Neural progenitor cell (in vitro differentiated cells): ENCODE measurements at regions not wholly inside any gene's neighbourhood (a gene's known extent, or its start where the extent isn't known, plus 50 kb on each side); places are given as distances from the start of the nearest gene placed in this dataset.

ENCODE experiments used
- DNase-seq: peaks from one replicate; pipeline ENCODE4 v3.0.0-alpha.2; 2016; ENCODE audit warnings: low spot score
- H2AFZ ChIP-seq: fragments of 200-600 bp; sonication (generic); replicated peaks from 2 replicates; pipeline ENCODE4 v1.6.1; 2016; ENCODE audit warnings: antibody characterized with exemption
- H3F3A ChIP-seq: fragments of 200-600 bp; sonication (generic); 2 replicates; pipeline ENCODE4 v1.6.1; 2016; ENCODE audit warnings: antibody characterized with exemption, low read depth
- H3K27ac ChIP-seq: fragments of 200-600 bp; sonication (generic); 2 replicates; pipeline ENCODE4 v1.5.1; 2016; ENCODE audit warnings: mild to moderate bottlenecking
- H3K27me3 ChIP-seq: fragments of 200-600 bp; sonication (generic); 2 replicates; pipeline ENCODE4 v1.6.1; 2016; ENCODE audit warnings: mild to moderate bottlenecking, moderate library complexity
- H3K36me3 ChIP-seq: fragments of 200-600 bp; sonication (generic); 2 replicates; pipeline ENCODE4 v1.5.1; 2016
- H3K4me1 ChIP-seq: fragments of 200-600 bp; sonication (generic); 2 replicates; pipeline ENCODE4 v1.6.1; 2016; ENCODE audit warnings: mixed run types
- H3K4me2 ChIP-seq: fragments of 200-600 bp; sonication (generic); 2 replicates; pipeline ENCODE4 v1.6.1; 2016
- H3K4me3 ChIP-seq: fragments of 200-600 bp; sonication (generic); 2 replicates; pipeline ENCODE4 v1.5.1; 2016
- H3K79me2 ChIP-seq: fragments of 200-600 bp; sonication (generic); 2 replicates; pipeline ENCODE4 v1.6.1; 2016; ENCODE audit warnings: low read depth
- H3K9ac ChIP-seq: fragments of 200-600 bp; sonication (generic); 2 replicates; pipeline ENCODE4 v1.6.1; 2016
- H3K9me3 ChIP-seq: fragments of 200-600 bp; sonication (generic); 2 replicates; pipeline ENCODE4 v1.5.1; 2016; ENCODE audit warnings: low read depth
- H4K20me1 ChIP-seq: fragments of 200-600 bp; sonication (generic); 2 replicates; pipeline ENCODE4 v1.6.1; 2016; ENCODE audit warnings: low read depth
- H3K27ac Mint-ChIP-seq: 3 replicates; pipeline ENCODE4 v1.8.0; 2021; ENCODE audit warnings: mixed read lengths
- H3K27me3 Mint-ChIP-seq: 2 replicates; pipeline ENCODE4 v1.8.0; 2022; ENCODE audit warnings: low read depth, mild to moderate bottlenecking, inconsistent platforms, moderate library complexity, mixed read lengths; ENCODE audit not compliant: insufficient read depth
- H3K36me3 Mint-ChIP-seq: 3 replicates; pipeline ENCODE4 v1.8.0; 2021; ENCODE audit warnings: mixed read lengths
- H3K4me1 Mint-ChIP-seq: 3 replicates; pipeline ENCODE4 v1.8.0; 2021; ENCODE audit warnings: mixed read lengths
- H3K4me3 Mint-ChIP-seq: 3 replicates; pipeline ENCODE4 v1.8.0; 2021; ENCODE audit warnings: mild to moderate bottlenecking, moderate library complexity, mixed read lengths
- H3K9me3 Mint-ChIP-seq: 3 replicates; pipeline ENCODE4 v1.8.0; 2020; ENCODE audit warnings: mixed read lengths
- EZH2 ChIP-seq: fragments of 200-600 bp; sonication (generic); IDR thresholded peaks from 2 replicates; pipeline ENCODE4 v1.6.1; 2017; ENCODE audit warnings: antibody characterized with exemption, mild to moderate bottlenecking, moderate library complexity
- EZH2phosphoT487 ChIP-seq: fragments of 200-600 bp; sonication (generic); IDR thresholded peaks from 2 replicates; pipeline ENCODE4 v1.6.1; 2017; ENCODE audit warnings: antibody characterized with exemption
- TF ChIP-seq, protein P1 (sequence below): fragments of 200-600 bp; sonication (generic); IDR thresholded peaks from 2 replicates; pipeline ENCODE4 v1.5.1; 2017; ENCODE audit warnings: antibody characterized with exemption, mild to moderate bottlenecking

DNA sequence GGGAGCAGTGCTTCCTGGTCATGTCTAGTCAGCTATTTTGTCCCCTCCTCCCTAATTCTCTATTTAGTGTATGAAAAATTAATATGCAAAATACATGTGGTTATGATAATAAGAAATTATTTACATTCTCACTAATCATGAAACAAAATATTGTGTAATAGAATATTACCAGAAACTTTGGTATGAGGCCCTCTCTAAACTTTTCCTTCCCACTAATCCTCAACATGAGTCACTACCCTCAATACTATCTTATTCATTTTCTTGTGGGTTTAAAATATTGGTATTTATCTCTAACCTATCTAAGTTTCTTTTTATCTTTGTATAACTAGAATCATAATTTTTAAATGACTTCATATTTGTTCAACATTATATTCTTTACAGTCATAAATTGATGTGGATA is 545.9 kb upstream of the PTPRD start:
- peaks cover 2% of the 10 kb centered on the region for H3K27me3 Mint-ChIP-seq
- DNase-seq = no peak
- H3K4me3 Mint-ChIP-seq = no peak overlapping the region
- no peak overlapping the region for H3K9ac ChIP-seq
- no peaks in the 10 kb centered on the region for H3K9me3 ChIP-seq
- H3K4me1 ChIP-seq = no peaks in the 10 kb centered on the region
- H3K27me3 ChIP-seq = no peaks in the 10 kb centered on the region
- H2AFZ ChIP-seq = no peak overlapping the region
- no peak overlapping the region for H3K4me3 ChIP-seq
- H3K36me3 Mint-ChIP-seq = no peaks in the 10 kb centered on the region
- H3K9me3 Mint-ChIP-seq = peaks cover 4% of the 10 kb centered on the region
- no peaks in the 10 kb centered on the region for H3F3A ChIP-seq
- no peak overlapping the region for H3K27ac Mint-ChIP-seq
- H4K20me1 ChIP-seq = no peaks in the 10 kb centered on the region
- no peaks in the 10 kb centered on the region for H3K36me3 ChIP-seq
- H3K79me2 ChIP-seq = no peaks in the 10 kb centered on the region
- no peak overlapping the region for H3K27ac ChIP-seq
- H3K4me2 ChIP-seq = no peak overlapping the region
- H3K4me1 Mint-ChIP-seq = no peaks in the 10 kb centered on the region
- TF ChIP-seq, protein P1, sequence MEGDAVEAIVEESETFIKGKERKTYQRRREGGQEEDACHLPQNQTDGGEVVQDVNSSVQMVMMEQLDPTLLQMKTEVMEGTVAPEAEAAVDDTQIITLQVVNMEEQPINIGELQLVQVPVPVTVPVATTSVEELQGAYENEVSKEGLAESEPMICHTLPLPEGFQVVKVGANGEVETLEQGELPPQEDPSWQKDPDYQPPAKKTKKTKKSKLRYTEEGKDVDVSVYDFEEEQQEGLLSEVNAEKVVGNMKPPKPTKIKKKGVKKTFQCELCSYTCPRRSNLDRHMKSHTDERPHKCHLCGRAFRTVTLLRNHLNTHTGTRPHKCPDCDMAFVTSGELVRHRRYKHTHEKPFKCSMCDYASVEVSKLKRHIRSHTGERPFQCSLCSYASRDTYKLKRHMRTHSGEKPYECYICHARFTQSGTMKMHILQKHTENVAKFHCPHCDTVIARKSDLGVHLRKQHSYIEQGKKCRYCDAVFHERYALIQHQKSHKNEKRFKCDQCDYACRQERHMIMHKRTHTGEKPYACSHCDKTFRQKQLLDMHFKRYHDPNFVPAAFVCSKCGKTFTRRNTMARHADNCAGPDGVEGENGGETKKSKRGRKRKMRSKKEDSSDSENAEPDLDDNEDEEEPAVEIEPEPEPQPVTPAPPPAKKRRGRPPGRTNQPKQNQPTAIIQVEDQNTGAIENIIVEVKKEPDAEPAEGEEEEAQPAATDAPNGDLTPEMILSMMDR = no peak
- TF ChIP-seq EZH2 (no peak), EZH2phosphoT487 (no peak)

DNA sequence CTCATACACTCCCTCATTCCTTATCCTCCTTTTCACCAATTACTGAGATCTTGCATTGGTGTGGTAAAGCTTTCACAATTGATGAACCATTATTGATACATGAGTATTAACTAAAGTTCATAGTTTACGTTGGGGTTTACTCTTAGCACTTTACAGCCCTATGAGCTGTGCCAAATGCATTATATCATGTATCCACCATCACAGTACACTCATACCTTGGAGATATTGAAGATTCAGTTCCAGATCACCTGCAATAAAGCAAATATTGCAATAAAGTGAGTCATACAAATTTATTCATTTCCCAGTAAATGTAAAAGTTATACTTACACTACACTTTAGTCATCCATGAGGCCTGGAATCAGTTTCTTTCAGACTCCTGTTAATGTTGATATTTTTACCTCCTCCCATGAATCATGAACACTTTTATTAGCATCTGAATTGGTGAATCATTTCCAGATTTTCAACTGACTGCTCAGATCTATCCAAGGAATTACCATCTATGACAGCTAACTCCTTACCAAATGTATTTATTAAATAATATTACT is 546.6 kb upstream of the PTPRD start:
- no peak for DNase-seq
- no peak overlapping the region for H3K27ac ChIP-seq
- H3K4me2 ChIP-seq = no peak overlapping the region
- no peak overlapping the region for H3K9ac ChIP-seq
- H2AFZ ChIP-seq = no peak overlapping the region
- no peaks in the 10 kb centered on the region for H3K9me3 ChIP-seq
- no peaks in the 10 kb centered on the region for H3K79me2 ChIP-seq
- peaks cover 4% of the 10 kb centered on the region for H3K9me3 Mint-ChIP-seq
- H3K36me3 Mint-ChIP-seq = no peaks in the 10 kb centered on the region
- no peak overlapping the region for H3K4me3 ChIP-seq
- no peaks in the 10 kb centered on the region for H3K36me3 ChIP-seq
- TF ChIP-seq, protein P1 = no peak
- no peak for TF ChIP-seq EZH2phosphoT487
- no peak for TF ChIP-seq EZH2
- H3K4me1 Mint-ChIP-seq = no peaks in the 10 kb centered on the region
- H3K27me3 Mint-ChIP-seq = peaks cover 2% of the 10 kb centered on the region
- no peaks in the 10 kb centered on the region for H3K4me1 ChIP-seq
- H3K4me3 Mint-ChIP-seq = no peak overlapping the region
- H3K27me3 ChIP-seq = no peaks in the 10 kb centered on the region
- no peaks in the 10 kb centered on the region for H3F3A ChIP-seq
- H3K27ac Mint-ChIP-seq = no peak overlapping the region
- no peaks in the 10 kb centered on the region for H4K20me1 ChIP-seq

DNA sequence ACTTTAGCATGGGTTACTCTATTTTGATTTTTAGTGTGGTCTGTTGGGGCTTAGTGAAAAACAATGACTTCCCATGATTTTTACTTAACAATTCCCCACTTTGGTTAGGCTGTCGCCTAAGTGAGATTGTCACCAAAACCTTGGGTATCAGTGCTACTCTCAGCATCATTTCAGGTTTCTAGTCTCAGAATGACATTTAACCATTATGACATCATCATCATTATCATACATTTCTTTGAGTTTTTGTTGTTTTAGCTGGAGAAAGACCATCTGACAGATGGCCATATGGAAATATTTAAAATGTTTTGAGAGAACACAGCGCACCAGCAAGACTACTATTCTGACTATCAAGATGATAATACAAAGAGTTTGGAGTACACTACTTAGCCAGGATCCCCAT is 551.0 kb upstream of the PTPRD start:
- H3K36me3 ChIP-seq = no peaks in the 10 kb centered on the region
- no peaks in the 10 kb centered on the region for H3K9me3 ChIP-seq
- no peak overlapping the region for H3K9ac ChIP-seq
- H3K4me2 ChIP-seq = no peak overlapping the region
- H3K9me3 Mint-ChIP-seq = peaks cover 2% of the 10 kb centered on the region
- no peak overlapping the region for H2AFZ ChIP-seq
- no peaks in the 10 kb centered on the region for H3K79me2 ChIP-seq
- H3K27ac Mint-ChIP-seq = no peak overlapping the region
- no peaks in the 10 kb centered on the region for H3F3A ChIP-seq
- H3K4me1 ChIP-seq = no peaks in the 10 kb centered on the region
- H3K27me3 ChIP-seq = no peaks in the 10 kb centered on the region
- H3K27ac ChIP-seq = no peak overlapping the region
- no peaks in the 10 kb centered on the region for H3K36me3 Mint-ChIP-seq
- H3K27me3 Mint-ChIP-seq = peaks cover 2% of the 10 kb centered on the region
- no peak overlapping the region for H3K4me3 Mint-ChIP-seq
- H3K4me3 ChIP-seq = no peak overlapping the region
- no peaks in the 10 kb centered on the region for H4K20me1 ChIP-seq
- no peaks in the 10 kb centered on the region for H3K4me1 Mint-ChIP-seq
- no peak for TF ChIP-seq EZH2
- no peak for TF ChIP-seq EZH2phosphoT487
- TF ChIP-seq, protein P1 = no peak
- DNase-seq = no peak
